HG03135 (cell line): ENCODE measurements at regions not wholly inside any gene's neighbourhood (a gene's known extent, or its start where the extent isn't known, plus 50 kb on each side); places are given as distances from the start of the nearest gene placed in this dataset.

Source experiments
- ATAC-seq: cut with Tn5 transposase; IDR thresholded peaks from one replicate; pipeline ENCODE4 v1.9.1; 2021; ENCODE audit warnings: mild to moderate bottlenecking, moderate library complexity; ENCODE audit not compliant: unreplicated experiment

- ATAC-seq, result no peak
Measured at GRCh38 chr13:50428183-50428877, 413.1 kb downstream of the KCNRG start.

GRCh38 chr13:50435011-50435410 lies 408.5 kb downstream of the DLEU7 start:
- no peak for ATAC-seq

- no peak for ATAC-seq
Measured at GRCh38 chr13:50437252-50437651, 406.2 kb downstream of the DLEU7 start.

- no peak for ATAC-seq
Measured at GRCh38 chr13:50438351-50438750, 405.1 kb downstream of the DLEU7 start.

GRCh38 chr13:50441130-50441529 lies 402.4 kb downstream of the DLEU7 start:
- no peak for ATAC-seq

GRCh38 chr13:50444726-50445125 lies 398.8 kb downstream of the DLEU7 start:
- ATAC-seq, result no peak

- ATAC-seq, result no peak
Measured at GRCh38 chr13:50446611-50447010, 396.9 kb downstream of the DLEU7 start.

- ATAC-seq, result no peak
Measured at GRCh38 chr13:50448535-50448998, 394.9 kb downstream of the DLEU7 start.

GRCh38 chr13:50449465-50449864 lies 394.0 kb downstream of the DLEU7 start:
- ATAC-seq, result no peak

GRCh38 chr13:50450279-50450678 lies 393.2 kb downstream of the DLEU7 start:
- ATAC-seq, result no peak

GRCh38 chr13:50451609-50452008 lies 391.9 kb downstream of the DLEU7 start:
- ATAC-seq, result no peak

GRCh38 chr13:50452028-50452427 lies 391.5 kb downstream of the DLEU7 start:
- ATAC-seq, result no peak

GRCh38 chr13:50452756-50453155 lies 390.7 kb downstream of the DLEU7 start:
- ATAC-seq, result no peak

GRCh38 chr13:50453188-50453587 lies 390.3 kb downstream of the DLEU7 start:
- no peak for ATAC-seq

- ATAC-seq, result no peak
Measured at GRCh38 chr13:50456111-50456510, 387.4 kb downstream of the DLEU7 start.

GRCh38 chr13:50457415-50458393 lies 385.8 kb downstream of the DLEU7 start:
- ATAC-seq, result no peak

- ATAC-seq, result no peak
Measured at GRCh38 chr13:50459046-50459445, 384.4 kb downstream of the DLEU7 start.

- no peak for ATAC-seq
Measured at GRCh38 chr13:50459658-50460057, 383.8 kb downstream of the DLEU7 start.

GRCh38 chr13:50460358-50460757 lies 383.1 kb downstream of the DLEU7 start:
- ATAC-seq, result no peak

GRCh38 chr13:50461189-50461588 lies 382.3 kb downstream of the DLEU7 start:
- ATAC-seq, result no peak

- no peak for ATAC-seq
Measured at GRCh38 chr13:50463719-50464118, 379.8 kb downstream of the DLEU7 start.
